Retinal pigment epithelial cell (primary cell): ENCODE measurements at regions not wholly inside any gene's neighbourhood (a gene's known extent, or its start where the extent isn't known, plus 50 kb on each side); places are given as distances from the start of the nearest gene placed in this dataset.

Source experiments
- DNase-seq: peaks from one replicate; pipeline ENCODE4 v3.0.0-alpha.2; 2010; ENCODE audit warnings: low read depth
- H3K4me3 ChIP-seq: 2 replicates; pipeline ENCODE4 v1.5.1; 2011; ENCODE audit warnings: mild to moderate bottlenecking, low read length, control low read depth, moderate library complexity
- CTCF ChIP-seq: conservative IDR thresholded peaks from 2 replicates; pipeline ENCODE4 v1.5.1; 2011; ENCODE audit warnings: low read depth, low read length, control low read depth, inconsistent platforms

- no peak for DNase-seq
- H3K4me3 ChIP-seq: no peak overlapping the region
- no peak for TF ChIP-seq CTCF
Observed at GRCh38 chr3:30980993-30981392, 86.5 kb upstream of the GADL1 start.

GRCh38 chr3:30982416-30983075 is 88.1 kb upstream of the GADL1 start:
- no peak overlapping the region for H3K4me3 ChIP-seq
- no peak for DNase-seq
- TF ChIP-seq CTCF: no peak

- no peak for DNase-seq
- TF ChIP-seq CTCF: no peak
- H3K4me3 ChIP-seq: no peak overlapping the region
Observed at GRCh38 chr3:30984855-30985749, 90.6 kb upstream of the GADL1 start.

- no peak for TF ChIP-seq CTCF
- DNase-seq: no peak
- no peak overlapping the region for H3K4me3 ChIP-seq
Observed at GRCh38 chr3:30986551-30986950, 92.1 kb upstream of the GADL1 start.

- DNase-seq: no peak
- no peak overlapping the region for H3K4me3 ChIP-seq
- TF ChIP-seq CTCF: no peak
Observed at GRCh38 chr3:30988769-30989168, 94.3 kb upstream of the GADL1 start.

- DNase-seq: no peak
- no peak for TF ChIP-seq CTCF
- no peak overlapping the region for H3K4me3 ChIP-seq
Observed at GRCh38 chr3:30989276-30990030, 95.0 kb upstream of the GADL1 start.
